Esophagus muscularis mucosa (tissue), 4 donors: ENCODE measurements at regions not wholly inside any gene's neighbourhood (a gene's known extent, or its start where the extent isn't known, plus 50 kb on each side); places are given as distances from the start of the nearest gene placed in this dataset.
A peak's percentile ranks its signal among the peaks of the same experiment; 100 is the strongest.
"Not testable (repeated sequence)": the region's sequence is repeated elsewhere in the genome, so short reads cannot be mapped to it uniquely, and the experiment has no call there.

Experiments used
- DNase-seq: peaks from one replicate; pipeline ENCODE4 v3.0.0-alpha.2; 2017; ENCODE audit errors: extremely low spot score
- H3K27ac ChIP-seq, 4 donors: fragments of 200-600 bp; sonication (generic); replicated peaks in 1 of 4; 1 replicate in 3 of 4; 2 replicates in 1 of 4; pipeline ENCODE4 v1.5.1; 2016 to 2019; ENCODE audit warnings: mild to moderate bottlenecking in 1 of 4
- H3K27me3 ChIP-seq, 4 donors: fragments of 200-600 bp; sonication (generic); one replicate each; pipeline versions ENCODE4 v1.5.1 to v1.6.0; 2016 to 2019
- H3K36me3 ChIP-seq, 4 donors: fragments of 200-600 bp; sonication (generic); one replicate each; pipeline ENCODE4 v1.5.1; 2016 to 2019
- H3K4me1 ChIP-seq, 4 donors: fragments of 200-600 bp; sonication (generic); one replicate each; pipeline ENCODE4 v1.5.1; 2016 to 2019
- H3K4me3 ChIP-seq, 4 donors: fragments of 200-600 bp; sonication (generic); 1 replicate in 2 of 4; 2 replicates in 2 of 4; pipeline ENCODE4 v1.5.1; 2016 to 2019; ENCODE audit warnings: mild to moderate bottlenecking in 4 of 4, moderate library complexity in 1 of 4
- H3K9me3 ChIP-seq, 4 donors: fragments of 200-600 bp; sonication (generic); 1 replicate in 3 of 4; 2 replicates in 1 of 4; pipeline ENCODE4 v1.5.1; 2016 to 2019
- EP300 ChIP-seq: sonication (generic); formaldehyde crosslinking; IDR thresholded peaks from one replicate; pipeline ENCODE4 v1.6.1; 2017; ENCODE audit warnings: antibody characterized with exemption
- POLR2A ChIP-seq: fragments of 450-650 bp; IDR thresholded peaks from one replicate; pipeline ENCODE4 v1.6.1; 2017; ENCODE audit warnings: antibody characterized with exemption, moderate library complexity, mild to moderate bottlenecking, low read depth
- POLR2AphosphoS5 ChIP-seq, 2 donors: sonication (generic); formaldehyde crosslinking; IDR thresholded peaks; one replicate each; pipeline ENCODE4 v1.6.1; 2017; ENCODE audit warnings: antibody characterized with exemption in 2 of 2
- WGBS: methylation state at CpG from one replicate; pipeline ENCODE4 v1.1.5; 2018; 5-methylcytosine and 5-hydroxymethylcytosine counted together
- intact Hi-C: fragments of 100-400 bp; cut with DNase I; formaldehyde crosslinking; loops from one replicate; pipeline ENCODE4 v1.15.1; 2023
- TF ChIP-seq, protein P1 (sequence below), 3 experiments: fragments of 200-600 bp in 2 of 3; fragments of 450-650 bp in 1 of 3; sonication (generic) in 2 of 3; IDR thresholded peaks; one replicate each; pipeline ENCODE4 v1.5.1; 2017 to 2019; ENCODE audit warnings: antibody characterized with exemption in 3 of 3, mild to moderate bottlenecking in 2 of 3, moderate library complexity in 1 of 3

DNA sequence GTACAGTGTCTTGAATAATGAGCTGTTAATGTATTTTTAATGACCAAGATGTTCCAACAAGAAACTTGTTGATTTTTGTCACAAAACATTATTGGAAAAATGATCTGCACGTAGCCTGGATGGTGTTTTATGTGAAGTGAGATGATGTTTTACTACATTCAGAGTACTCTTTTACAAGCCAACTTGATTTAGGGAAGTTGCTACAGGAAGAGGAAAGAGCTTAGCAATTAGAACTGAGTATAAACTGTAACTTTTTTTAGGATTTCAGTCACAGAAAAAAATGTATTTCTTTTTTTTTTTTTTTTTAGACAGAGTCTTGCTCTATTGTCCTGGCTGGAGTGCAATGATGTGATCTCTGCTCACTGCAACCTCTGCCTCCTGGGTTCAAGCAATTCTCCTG lies 113.6 kb upstream of the ADRA1B start:
- no peaks in the 10 kb centered on the region for H3K4me1 ChIP-seq
- no peaks in the 10 kb centered on the region for H3K36me3 ChIP-seq
- WGBS: 31% methylated on average over 1 of the region's 1 CpG
- no peaks in the 10 kb centered on the region for H3K27me3 ChIP-seq
- TF ChIP-seq, protein P1, sequence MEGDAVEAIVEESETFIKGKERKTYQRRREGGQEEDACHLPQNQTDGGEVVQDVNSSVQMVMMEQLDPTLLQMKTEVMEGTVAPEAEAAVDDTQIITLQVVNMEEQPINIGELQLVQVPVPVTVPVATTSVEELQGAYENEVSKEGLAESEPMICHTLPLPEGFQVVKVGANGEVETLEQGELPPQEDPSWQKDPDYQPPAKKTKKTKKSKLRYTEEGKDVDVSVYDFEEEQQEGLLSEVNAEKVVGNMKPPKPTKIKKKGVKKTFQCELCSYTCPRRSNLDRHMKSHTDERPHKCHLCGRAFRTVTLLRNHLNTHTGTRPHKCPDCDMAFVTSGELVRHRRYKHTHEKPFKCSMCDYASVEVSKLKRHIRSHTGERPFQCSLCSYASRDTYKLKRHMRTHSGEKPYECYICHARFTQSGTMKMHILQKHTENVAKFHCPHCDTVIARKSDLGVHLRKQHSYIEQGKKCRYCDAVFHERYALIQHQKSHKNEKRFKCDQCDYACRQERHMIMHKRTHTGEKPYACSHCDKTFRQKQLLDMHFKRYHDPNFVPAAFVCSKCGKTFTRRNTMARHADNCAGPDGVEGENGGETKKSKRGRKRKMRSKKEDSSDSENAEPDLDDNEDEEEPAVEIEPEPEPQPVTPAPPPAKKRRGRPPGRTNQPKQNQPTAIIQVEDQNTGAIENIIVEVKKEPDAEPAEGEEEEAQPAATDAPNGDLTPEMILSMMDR (IDR thresholded peaks at IDR 0.05): no peak
- no peak for TF ChIP-seq POLR2A
- TF ChIP-seq EP300: no peak
- TF ChIP-seq POLR2AphosphoS5 (IDR thresholded peaks at IDR 0.05): no peak
- H3K4me3 ChIP-seq: no peak overlapping the region
- DNase-seq: peak; percentile 47
- H3K27ac ChIP-seq: no peak overlapping the region
- H3K9me3 ChIP-seq: peaks cover 0 to 4% (median 0%) of the 10 kb centered on the region in 4 donors
- intact Hi-C loops: no loop called here

DNA sequence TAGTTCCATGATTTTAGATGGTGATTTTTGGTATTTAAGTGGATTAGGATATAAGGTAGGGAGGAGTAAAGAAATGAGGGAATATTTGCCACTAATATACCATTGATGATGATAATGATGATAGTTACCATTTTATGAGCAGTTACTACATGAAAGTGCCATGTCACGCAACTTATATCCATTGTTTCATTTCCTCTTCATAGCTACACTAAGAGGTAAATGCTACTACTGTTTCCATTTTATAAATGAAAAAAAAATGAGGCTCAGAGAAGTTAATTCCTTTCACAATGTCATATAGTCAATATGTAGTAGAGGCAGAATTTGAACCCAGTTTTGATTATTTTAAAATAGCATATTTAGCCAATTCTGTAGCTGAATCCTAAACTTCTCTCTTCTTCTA lies 112.2 kb upstream of the ADRA1B start:
- Histone ChIP-seq H3K4me1 (no peaks in the 10 kb centered on the region), H3K36me3 (no peaks in the 10 kb centered on the region), H3K27me3 (no peaks in the 10 kb centered on the region), H3K27ac (no peak overlapping the region), H3K9me3 (peaks cover 0 to 4% (median 0%) of the 10 kb centered on the region in 4 donors), H3K4me3 (no peak overlapping the region)
- intact Hi-C loops: no loop called here
- DNase-seq: no peak
- TF ChIP-seq POLR2A (no peak), POLR2AphosphoS5 (IDR thresholded peaks at IDR 0.05) (no peak), EP300 (no peak)
- TF ChIP-seq, protein P1 (IDR thresholded peaks at IDR 0.05): no peak
- WGBS: 87% methylated on average over 1 of the region's 1 CpG

DNA sequence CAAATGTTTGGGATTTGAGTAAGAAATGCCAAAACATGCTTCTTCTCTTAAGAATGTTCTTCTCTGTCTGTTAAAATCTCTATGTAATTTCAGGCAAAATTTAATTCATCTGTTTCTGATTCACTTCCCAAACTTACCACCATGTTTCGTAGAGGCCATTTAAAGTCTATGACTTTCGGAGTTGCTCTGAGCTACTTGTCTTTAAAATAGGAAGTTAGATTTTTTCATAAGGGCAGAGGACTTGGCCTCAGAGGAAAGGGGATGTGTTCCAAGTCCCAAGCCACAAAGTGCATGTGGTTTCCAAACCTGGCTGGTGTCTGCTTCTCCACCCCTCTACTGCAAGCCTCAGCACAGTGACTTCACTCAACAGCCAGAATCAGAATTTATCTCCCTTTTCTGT lies 111.3 kb upstream of the ADRA1B start:
- DNase-seq: peak; percentile 50
- WGBS: 54% methylated on average over 2 of the region's 2 CpGs
- peak in 1 of 2 donors; percentile 27 for TF ChIP-seq POLR2AphosphoS5 (IDR thresholded peaks at IDR 0.05)
- TF ChIP-seq EP300: no peak

DNA sequence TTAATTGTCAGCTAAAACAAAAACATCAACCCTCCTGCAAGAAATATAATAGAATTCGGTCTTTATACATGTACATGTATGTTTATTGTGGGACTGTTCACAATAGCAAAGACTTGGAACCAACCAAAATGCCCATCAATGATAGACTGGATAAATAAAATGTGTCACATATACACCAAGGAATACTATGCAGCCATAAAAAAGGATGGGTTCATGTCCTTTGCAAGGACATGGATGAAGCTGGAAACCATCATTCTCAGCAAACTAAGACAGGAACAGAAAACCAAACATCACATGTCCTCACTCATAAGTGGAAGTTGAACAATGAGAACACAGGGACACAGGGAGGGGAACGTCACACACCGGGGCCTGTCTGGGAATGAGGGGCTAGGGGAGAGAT lies 109.1 kb upstream of the ADRA1B start:
- H3K27me3 ChIP-seq, H3K36me3 ChIP-seq, H3K9me3 ChIP-seq, intact Hi-C loops, H3K4me3 ChIP-seq, H3K4me1 ChIP-seq, H3K27ac ChIP-seq: not testable (repeated sequence)
- 86% methylated on average over 3 of the region's 3 CpGs for WGBS
- peak; percentile 5 for DNase-seq

More for the DNA sequence above, 111.3 kb upstream of the ADRA1B start:
- Histone ChIP-seq H3K27ac (no peak overlapping the region), H3K36me3 (no peaks in the 10 kb centered on the region), H3K4me1 (no peaks in the 10 kb centered on the region), H3K27me3 (no peaks in the 10 kb centered on the region), H3K9me3 (peaks cover 0 to 4% (median 0%) of the 10 kb centered on the region in 4 donors), H3K4me3 (no peak overlapping the region)
- intact Hi-C loops: no loop called here

DNA sequence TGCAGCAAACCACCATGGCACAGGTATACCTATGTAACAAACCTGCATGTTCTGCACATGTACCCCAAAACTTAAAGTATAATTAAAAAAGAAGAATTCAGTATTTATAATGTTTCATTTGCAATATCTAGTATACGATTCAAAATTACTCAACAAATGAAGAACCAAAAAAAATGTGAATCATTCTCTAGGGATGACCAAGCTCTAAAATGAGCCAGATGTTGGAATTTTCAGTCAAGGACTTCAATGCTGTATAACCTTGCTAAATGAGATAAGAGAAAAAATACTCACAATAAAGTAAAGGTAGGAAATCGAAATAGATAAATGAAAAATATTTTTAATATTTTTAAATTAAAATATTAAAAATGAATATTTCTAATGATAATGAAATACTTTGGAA lies 108.7 kb upstream of the ADRA1B start:
- H3K4me3 ChIP-seq: no peak overlapping the region
- H3K27me3 ChIP-seq: no peaks in the 10 kb centered on the region
- no peak for TF ChIP-seq POLR2A
- TF ChIP-seq POLR2AphosphoS5 (IDR thresholded peaks at IDR 0.05): no peak
- TF ChIP-seq, protein P1 (IDR thresholded peaks at IDR 0.05): no peak
- no peak for TF ChIP-seq EP300
- no peak overlapping the region for H3K27ac ChIP-seq
- no peaks in the 10 kb centered on the region for H3K36me3 ChIP-seq
- no peak for DNase-seq
- peaks cover 0 to 8% (median 0%) of the 10 kb centered on the region in 4 donors for H3K9me3 ChIP-seq
- no peaks in the 10 kb centered on the region for H3K4me1 ChIP-seq
- intact Hi-C loops: no loop called here
- 81% methylated on average over 2 of the region's 2 CpGs for WGBS

DNA sequence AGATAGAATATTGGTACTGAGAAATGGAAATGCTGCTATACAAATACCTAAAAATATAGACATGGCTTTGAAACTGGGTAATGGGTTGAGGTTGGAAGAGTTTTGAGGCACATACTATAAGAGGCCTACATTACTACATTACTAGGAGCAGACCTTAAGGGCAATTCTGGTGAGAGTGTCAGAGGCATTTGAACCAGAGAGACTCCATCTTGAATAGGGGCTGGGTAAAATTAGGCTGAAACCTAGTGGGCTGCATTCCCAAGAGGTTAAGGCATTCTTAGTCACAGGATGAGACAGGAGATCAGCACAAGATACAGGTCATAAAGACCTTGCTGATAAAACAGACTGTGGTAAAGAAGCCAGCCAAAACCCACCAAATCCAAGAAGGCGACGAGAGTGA lies 104.6 kb upstream of the ADRA1B start:
- 88% methylated on average over 2 of the region's 2 CpGs for WGBS
- no peak for TF ChIP-seq POLR2AphosphoS5 (IDR thresholded peaks at IDR 0.05)
- TF ChIP-seq, protein P1 (IDR thresholded peaks at IDR 0.05): no peak
- peak; percentile 31 for DNase-seq
- Histone ChIP-seq H3K36me3 (no peaks in the 10 kb centered on the region), H3K9me3 (peaks cover 0 to 4% (median 0%) of the 10 kb centered on the region in 4 donors), H3K27me3 (peaks cover 0 to 9% (median 0%) of the 10 kb centered on the region in 4 donors), H3K4me1 (no peaks in the 10 kb centered on the region), H3K27ac (no peak overlapping the region), H3K4me3 (no peak overlapping the region)
- intact Hi-C loops: no loop called here

DNA sequence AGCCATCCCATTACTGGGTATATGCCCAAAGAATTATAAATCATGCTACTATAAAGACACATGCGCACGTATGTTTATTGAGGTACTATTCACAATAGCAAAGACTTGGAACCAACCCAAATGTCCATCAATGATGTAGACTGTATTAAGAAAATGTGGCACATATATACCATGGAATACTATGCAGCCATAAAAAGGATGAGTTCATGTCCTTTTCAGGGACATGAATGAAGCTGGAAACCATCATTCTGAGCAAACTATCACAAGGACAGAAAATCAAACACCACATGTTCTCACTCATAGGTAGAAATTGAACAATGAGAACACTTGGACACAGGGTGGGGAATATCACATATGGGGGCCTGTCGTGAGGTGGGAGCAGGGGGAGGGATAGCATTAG lies 103.5 kb upstream of the ADRA1B start:
- H3K4me1 ChIP-seq, H3K4me3 ChIP-seq, intact Hi-C loops, H3K27me3 ChIP-seq, H3K27ac ChIP-seq, H3K9me3 ChIP-seq, DNase-seq, H3K36me3 ChIP-seq: not testable (repeated sequence)
- 98% methylated on average over 3 of the region's 3 CpGs for WGBS
